NCI-H460 (cell line): ENCODE measurements at regions not wholly inside any gene's neighbourhood (a gene's known extent, or its start where the extent isn't known, plus 50 kb on each side); places are given as distances from the start of the nearest gene placed in this dataset.
"Not testable (repeated sequence)": the region's sequence is repeated elsewhere in the genome, so short reads cannot be mapped to it uniquely, and the experiment has no call there.

Experiments used
- DNase-seq: peaks from one replicate; pipeline ENCODE4 v3.0.0-alpha.2; 2016; ENCODE audit warnings: low read depth; ENCODE audit errors: extremely low read depth

GRCh38 chr12:116427200-116427930 is 131.8 kb upstream of the MAP1LC3B2 start:
- no peak for DNase-seq

GRCh38 chr12:116429826-116430360 is 129.3 kb upstream of the MAP1LC3B2 start:
- DNase-seq, result no peak

GRCh38 chr12:116430911-116431565 is 128.1 kb upstream of the MAP1LC3B2 start:
- DNase-seq, result no peak

- DNase-seq, result no peak
Observed at GRCh38 chr12:116431677-116432300, 127.4 kb upstream of the MAP1LC3B2 start.

GRCh38 chr12:116432314-116432750 is 126.8 kb upstream of the MAP1LC3B2 start:
- no peak for DNase-seq

- no peak for DNase-seq
Observed at GRCh38 chr12:116433249-116433648, 125.9 kb upstream of the MAP1LC3B2 start.

GRCh38 chr12:116434155-116435011 is 124.8 kb upstream of the MAP1LC3B2 start:
- peak; percentile 61 for DNase-seq

- no peak for DNase-seq
Observed at GRCh38 chr12:116435984-116436383, 123.2 kb upstream of the MAP1LC3B2 start.

GRCh38 chr12:116436561-116437249 is 122.5 kb upstream of the MAP1LC3B2 start:
- DNase-seq, result no peak

GRCh38 chr12:116441292-116441691 is 117.9 kb upstream of the MAP1LC3B2 start:
- no peak for DNase-seq

GRCh38 chr12:116442304-116442703 is 116.9 kb upstream of the MAP1LC3B2 start:
- DNase-seq, result no peak

GRCh38 chr12:116442946-116443345 is 116.2 kb upstream of the MAP1LC3B2 start:
- no peak for DNase-seq

GRCh38 chr12:116443821-116444589 is 115.2 kb upstream of the MAP1LC3B2 start:
- DNase-seq, result no peak

- DNase-seq, result no peak
Observed at GRCh38 chr12:116444590-116444943, 114.6 kb upstream of the MAP1LC3B2 start.

GRCh38 chr12:116448165-116448739 is 110.9 kb upstream of the MAP1LC3B2 start:
- DNase-seq, result no peak

GRCh38 chr12:116450406-116450910 is 108.7 kb upstream of the MAP1LC3B2 start:
- no peak for DNase-seq

GRCh38 chr12:116452975-116453374 is 106.2 kb upstream of the MAP1LC3B2 start:
- DNase-seq, result not testable (repeated sequence)

- no peak for DNase-seq
Observed at GRCh38 chr12:116453631-116454030, 105.5 kb upstream of the MAP1LC3B2 start.

- no peak for DNase-seq
Observed at GRCh38 chr12:116454076-116454475, 105.1 kb upstream of the MAP1LC3B2 start.
